Endodermal cell (in vitro differentiated cells): ENCODE measurements at regions not wholly inside any gene's neighbourhood (a gene's known extent, or its start where the extent isn't known, plus 50 kb on each side); places are given as distances from the start of the nearest gene placed in this dataset.
"Not testable (repeated sequence)": the region's sequence is repeated elsewhere in the genome, so short reads cannot be mapped to it uniquely, and the experiment has no call there.

Experiments
- DNase-seq: peaks from one replicate; pipeline ENCODE4 v3.0.0-alpha.2; 2017
- H3K27ac ChIP-seq: 2 replicates; pipeline ENCODE4 v1.5.1; 2013; ENCODE audit warnings: mild to moderate bottlenecking, low read depth, low read length, moderate library complexity
- H3K27me3 ChIP-seq: 2 replicates; pipeline ENCODE4 v1.6.1; 2013; ENCODE audit warnings: mild to moderate bottlenecking, low read length, moderate library complexity; ENCODE audit not compliant: insufficient read depth, control insufficient read depth, poor library complexity, severe bottlenecking
- H3K36me3 ChIP-seq: 2 replicates; pipeline ENCODE4 v1.7.0; 2013; ENCODE audit warnings: mild to moderate bottlenecking, low read length, moderate library complexity; ENCODE audit not compliant: control insufficient read depth, insufficient read depth
- H3K4me1 ChIP-seq: one replicate; pipeline ENCODE4 v1.7.0; 2013; ENCODE audit warnings: low read length; ENCODE audit not compliant: control insufficient read depth, insufficient read depth
- H3K4me3 ChIP-seq: 2 replicates; pipeline ENCODE4 v1.5.1; 2013; ENCODE audit warnings: mild to moderate bottlenecking, low read length, moderate library complexity
- H3K9ac ChIP-seq: 2 replicates; pipeline ENCODE4 v1.6.1; 2013; ENCODE audit warnings: mild to moderate bottlenecking, low read length, moderate library complexity; ENCODE audit not compliant: poor library complexity, severe bottlenecking; ENCODE audit errors: extremely low read depth
- H3K9me3 ChIP-seq: 2 replicates; pipeline ENCODE4 v1.6.1; 2013; ENCODE audit warnings: mild to moderate bottlenecking, low read length, moderate library complexity; ENCODE audit not compliant: control insufficient read depth
- H3K27ac Mint-ChIP-seq: 2 replicates; pipeline ENCODE4 v1.8.0; 2020; ENCODE audit warnings: mixed read lengths
- H3K27me3 Mint-ChIP-seq: 2 replicates; pipeline ENCODE4 v1.8.0; 2021; ENCODE audit warnings: mild to moderate bottlenecking, mixed read lengths; ENCODE audit not compliant: insufficient read depth
- H3K36me3 Mint-ChIP-seq: 2 replicates; pipeline ENCODE4 v1.8.0; 2020; ENCODE audit warnings: low read depth, mixed read lengths
- H3K4me1 Mint-ChIP-seq: 2 replicates; pipeline ENCODE4 v1.8.0; 2020; ENCODE audit warnings: mixed read lengths
- H3K4me3 Mint-ChIP-seq: 2 replicates; pipeline ENCODE4 v1.8.0; 2020; ENCODE audit warnings: mild to moderate bottlenecking, moderate library complexity, mixed read lengths
- H3K9me3 Mint-ChIP-seq: 2 replicates; pipeline ENCODE4 v1.8.0; 2020; ENCODE audit warnings: mild to moderate bottlenecking, mixed read lengths
- CTCF ChIP-seq: fragments of 200-600 bp; sonication (generic); conservative IDR thresholded peaks from 2 replicates; pipeline ENCODE4 v1.5.0; 2021; ENCODE audit warnings: antibody characterized with exemption, mild to moderate bottlenecking
- WGBS, 2 experiments: methylation state at CpG; one replicate each; pipeline versions ENCODE4 v1.1.5 to v1.1.7; 2013; ENCODE audit warnings: missing lambda C conversion rate in 2 of 2, mixed read lengths in 1 of 2; ENCODE audit not compliant: insufficient coverage in 1 of 2, insufficient read length in 1 of 2; 5-methylcytosine and 5-hydroxymethylcytosine counted together

DNA sequence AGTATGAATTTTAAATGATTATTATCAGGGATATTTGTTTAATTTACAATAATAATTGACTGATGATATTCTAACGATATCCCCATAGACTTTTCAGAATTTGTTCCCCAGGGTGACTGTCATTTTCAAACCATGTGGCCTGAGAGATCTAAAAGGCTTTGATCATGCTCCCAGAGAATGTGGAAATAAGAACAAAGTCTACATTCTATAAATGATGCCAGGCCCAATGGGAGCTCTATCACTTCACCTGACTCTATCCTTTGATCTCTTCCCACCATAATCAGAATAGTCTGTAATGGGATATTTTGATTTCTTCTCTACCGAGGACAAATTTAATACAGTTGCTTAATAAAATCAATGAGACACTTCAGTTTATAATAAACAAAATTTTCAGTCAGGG lies 483.4 kb upstream of the IRAK1BP1 start:
- DNase-seq, result no peak
- H3K9me3 Mint-ChIP-seq, result peaks cover 51% of the 10 kb centered on the region
- Histone ChIP-seq H3K27ac (no peak overlapping the region), H3K9me3 (peaks cover 62% of the 10 kb centered on the region), H3K4me3 (no peak overlapping the region), H3K27me3 (no peaks in the 10 kb centered on the region), H3K4me1 (peaks cover 8% of the 10 kb centered on the region), H3K36me3 (no peaks in the 10 kb centered on the region), H3K9ac (no peak overlapping the region)
- WGBS, 2 experiments, result 50% methylated on average over 2 of the region's 2 CpGs; no CpG with 5 or more reads in 1 of the 2 experiments
- no peak for TF ChIP-seq CTCF
- H3K4me1 Mint-ChIP-seq, result peaks cover 7% of the 10 kb centered on the region
- H3K36me3 Mint-ChIP-seq, result peaks cover 10% of the 10 kb centered on the region
- no peak overlapping the region for H3K4me3 Mint-ChIP-seq
- no peak overlapping the region for H3K27ac Mint-ChIP-seq
- H3K27me3 Mint-ChIP-seq, result no peaks in the 10 kb centered on the region

DNA sequence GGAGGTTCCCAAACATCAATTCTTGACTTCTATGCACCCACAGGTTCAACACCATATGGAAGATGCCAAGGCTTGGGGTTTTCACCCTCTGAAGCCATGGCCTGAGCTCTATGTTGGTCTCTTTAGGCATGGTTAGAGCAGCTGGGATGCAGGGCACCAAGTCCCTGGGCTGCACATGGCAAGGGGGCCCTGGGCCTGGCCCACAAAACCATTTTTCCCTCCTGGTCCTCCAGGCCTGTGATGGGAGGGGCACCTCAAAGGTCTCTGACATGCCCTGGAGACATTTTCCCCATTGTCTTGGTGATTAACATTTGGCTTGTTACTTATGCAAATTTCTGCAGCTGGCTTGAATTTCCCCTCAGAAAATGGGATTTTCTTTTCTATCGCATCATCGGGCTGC lies 480.5 kb upstream of the IRAK1BP1 start:
- peaks cover 52% of the 10 kb centered on the region for H3K9me3 Mint-ChIP-seq
- Histone ChIP-seq H3K4me3 (peak overlapping the region; percentile 47), H3K9me3 (peaks cover 61% of the 10 kb centered on the region)
- H3K4me1 ChIP-seq, H3K36me3 ChIP-seq, H3K27me3 Mint-ChIP-seq, H3K27ac Mint-ChIP-seq, H3K4me1 Mint-ChIP-seq, H3K27me3 ChIP-seq, DNase-seq, H3K4me3 Mint-ChIP-seq, H3K9ac ChIP-seq, H3K36me3 Mint-ChIP-seq, H3K27ac ChIP-seq: not testable (repeated sequence)
- 92 to 98% methylated on average over 2 of the region's 2 CpGs for WGBS, 2 experiments

GRCh38 chr6:78390066-78390465 lies 477.3 kb upstream of the IRAK1BP1 start:
- H3K36me3 Mint-ChIP-seq, result peaks cover 6% of the 10 kb centered on the region
- H3K4me1 Mint-ChIP-seq, result peaks cover 2% of the 10 kb centered on the region
- WGBS, 2 experiments, result 100% methylated on average over 1 of the region's 1 CpG
- H3K4me3 ChIP-seq, result no peak overlapping the region
- no peaks in the 10 kb centered on the region for H3K27me3 ChIP-seq
- peaks cover 47% of the 10 kb centered on the region for H3K9me3 Mint-ChIP-seq
- no peaks in the 10 kb centered on the region for H3K27me3 Mint-ChIP-seq
- peaks cover 54% of the 10 kb centered on the region for H3K9me3 ChIP-seq
- peaks cover 3% of the 10 kb centered on the region for H3K4me1 ChIP-seq
- no peak for DNase-seq
- H3K27ac ChIP-seq, result no peak overlapping the region
- H3K27ac Mint-ChIP-seq, result no peak overlapping the region
- no peak for TF ChIP-seq CTCF
- no peak overlapping the region for H3K4me3 Mint-ChIP-seq
- no peak overlapping the region for H3K9ac ChIP-seq
- H3K36me3 ChIP-seq, result no peaks in the 10 kb centered on the region

- 64% methylated on average over 3 of the region's 3 CpGs; no CpG with 5 or more reads in 1 of the 2 experiments for WGBS, 2 experiments
- no peak for TF ChIP-seq CTCF
- no peak overlapping the region for H3K27ac Mint-ChIP-seq
- H3K27me3 Mint-ChIP-seq, result peaks cover 6% of the 10 kb centered on the region
- no peak for DNase-seq
- H3K36me3 Mint-ChIP-seq, result no peaks in the 10 kb centered on the region
- H3K4me3 Mint-ChIP-seq, result no peak overlapping the region
- no peaks in the 10 kb centered on the region for H3K36me3 ChIP-seq
- H3K27me3 ChIP-seq, result no peaks in the 10 kb centered on the region
- H3K9me3 ChIP-seq, result no peaks in the 10 kb centered on the region
- H3K4me3 ChIP-seq, result no peak overlapping the region
- H3K9me3 Mint-ChIP-seq, result peaks cover 6% of the 10 kb centered on the region
- no peak overlapping the region for H3K9ac ChIP-seq
- H3K4me1 Mint-ChIP-seq, result peaks cover 21% of the 10 kb centered on the region
- peaks cover 10% of the 10 kb centered on the region for H3K4me1 ChIP-seq
- no peak overlapping the region for H3K27ac ChIP-seq
These were observed 469.9 kb upstream of the IRAK1BP1 start for GRCh38 chr6:78397499-78397898.
